Osteocyte (in vitro differentiated cells): ENCODE measurements at regions not wholly inside any gene's neighbourhood (a gene's known extent, or its start where the extent isn't known, plus 50 kb on each side); places are given as distances from the start of the nearest gene placed in this dataset.

Experiments
- DNase-seq: peaks from one replicate; pipeline ENCODE4 v3.0.0; 2021; ENCODE audit warnings: mixed read lengths; ENCODE audit not compliant: unreplicated experiment; ENCODE audit errors: extremely low spot score
- H3K27ac Mint-ChIP-seq: one replicate; pipeline ENCODE4 v1.8.0; 2021; ENCODE audit warnings: mild to moderate bottlenecking, mixed read lengths; ENCODE audit not compliant: unreplicated experiment
- H3K27me3 Mint-ChIP-seq: one replicate; pipeline ENCODE4 v1.8.0; 2021; ENCODE audit warnings: mixed read lengths; ENCODE audit not compliant: unreplicated experiment
- H3K36me3 Mint-ChIP-seq: one replicate; pipeline ENCODE4 v1.8.0; 2021; ENCODE audit warnings: mixed read lengths; ENCODE audit not compliant: unreplicated experiment
- H3K4me1 Mint-ChIP-seq: one replicate; pipeline ENCODE4 v1.8.0; 2021; ENCODE audit warnings: mixed read lengths; ENCODE audit not compliant: unreplicated experiment
- H3K4me3 Mint-ChIP-seq: one replicate; pipeline ENCODE4 v1.8.0; 2021; ENCODE audit warnings: mild to moderate bottlenecking, moderate library complexity, mixed read lengths; ENCODE audit not compliant: unreplicated experiment
- H3K9me3 Mint-ChIP-seq: one replicate; pipeline ENCODE4 v1.8.0; 2021; ENCODE audit warnings: mixed read lengths; ENCODE audit not compliant: unreplicated experiment
- TF ChIP-seq, protein P1 (sequence below): fragments of 200-600 bp; sonication (generic); IDR thresholded peaks from 2 replicates; pipeline ENCODE4 v1.5.0; 2021; ENCODE audit warnings: antibody characterized with exemption, mild to moderate bottlenecking, moderate library complexity

DNA sequence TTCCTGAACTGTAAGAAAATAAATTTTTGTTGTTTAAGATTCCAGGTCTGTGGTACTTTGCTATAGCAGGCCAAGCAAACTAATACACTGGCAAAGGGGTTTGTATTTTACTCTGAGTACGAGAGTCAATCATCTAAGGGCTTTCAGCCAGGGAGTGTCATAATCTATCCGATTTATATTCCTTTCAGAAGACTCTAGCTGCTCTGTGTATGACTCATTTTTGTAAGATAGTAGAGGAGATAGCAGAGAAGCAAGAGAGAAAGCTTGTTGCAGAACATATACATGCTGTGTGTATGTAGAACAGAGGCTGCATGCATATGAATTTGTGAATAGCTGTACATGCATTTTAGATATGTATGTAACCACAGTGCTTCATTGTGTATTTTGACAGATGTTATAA lies 577.9 kb upstream of the EPHA6 start:
- no peak overlapping the region for H3K27ac Mint-ChIP-seq
- H3K9me3 Mint-ChIP-seq, result no peaks in the 10 kb centered on the region
- H3K27me3 Mint-ChIP-seq, result peaks cover 5% of the 10 kb centered on the region
- H3K36me3 Mint-ChIP-seq, result no peaks in the 10 kb centered on the region
- DNase-seq, result no peak
- no peak overlapping the region for H3K4me3 Mint-ChIP-seq
- no peaks in the 10 kb centered on the region for H3K4me1 Mint-ChIP-seq
- TF ChIP-seq, protein P1, sequence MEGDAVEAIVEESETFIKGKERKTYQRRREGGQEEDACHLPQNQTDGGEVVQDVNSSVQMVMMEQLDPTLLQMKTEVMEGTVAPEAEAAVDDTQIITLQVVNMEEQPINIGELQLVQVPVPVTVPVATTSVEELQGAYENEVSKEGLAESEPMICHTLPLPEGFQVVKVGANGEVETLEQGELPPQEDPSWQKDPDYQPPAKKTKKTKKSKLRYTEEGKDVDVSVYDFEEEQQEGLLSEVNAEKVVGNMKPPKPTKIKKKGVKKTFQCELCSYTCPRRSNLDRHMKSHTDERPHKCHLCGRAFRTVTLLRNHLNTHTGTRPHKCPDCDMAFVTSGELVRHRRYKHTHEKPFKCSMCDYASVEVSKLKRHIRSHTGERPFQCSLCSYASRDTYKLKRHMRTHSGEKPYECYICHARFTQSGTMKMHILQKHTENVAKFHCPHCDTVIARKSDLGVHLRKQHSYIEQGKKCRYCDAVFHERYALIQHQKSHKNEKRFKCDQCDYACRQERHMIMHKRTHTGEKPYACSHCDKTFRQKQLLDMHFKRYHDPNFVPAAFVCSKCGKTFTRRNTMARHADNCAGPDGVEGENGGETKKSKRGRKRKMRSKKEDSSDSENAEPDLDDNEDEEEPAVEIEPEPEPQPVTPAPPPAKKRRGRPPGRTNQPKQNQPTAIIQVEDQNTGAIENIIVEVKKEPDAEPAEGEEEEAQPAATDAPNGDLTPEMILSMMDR, result no peak

DNA sequence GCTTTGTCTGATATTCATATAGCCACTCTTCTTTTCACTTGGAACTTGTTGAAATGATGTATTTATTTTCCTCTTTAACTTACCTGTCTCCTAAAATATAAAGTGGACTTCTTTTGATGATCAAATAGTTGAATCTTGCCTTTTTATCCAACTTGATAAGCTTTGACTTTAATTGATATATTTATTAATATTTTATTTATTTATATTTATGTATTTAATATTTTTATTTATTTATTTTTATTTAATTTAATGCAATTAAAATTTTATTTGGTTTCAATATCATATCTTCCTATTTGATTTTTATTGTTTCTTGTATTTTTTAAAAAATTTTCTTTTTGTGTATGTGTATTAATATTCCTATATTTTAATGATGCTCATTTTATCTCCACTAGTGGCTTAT lies 555.1 kb upstream of the EPHA6 start:
- no peaks in the 10 kb centered on the region for H3K27me3 Mint-ChIP-seq
- no peak overlapping the region for H3K4me3 Mint-ChIP-seq
- no peak overlapping the region for H3K27ac Mint-ChIP-seq
- H3K36me3 Mint-ChIP-seq, result no peaks in the 10 kb centered on the region
- TF ChIP-seq, protein P1, result no peak
- no peak for DNase-seq
- no peaks in the 10 kb centered on the region for H3K4me1 Mint-ChIP-seq
- H3K9me3 Mint-ChIP-seq, result no peaks in the 10 kb centered on the region

DNA sequence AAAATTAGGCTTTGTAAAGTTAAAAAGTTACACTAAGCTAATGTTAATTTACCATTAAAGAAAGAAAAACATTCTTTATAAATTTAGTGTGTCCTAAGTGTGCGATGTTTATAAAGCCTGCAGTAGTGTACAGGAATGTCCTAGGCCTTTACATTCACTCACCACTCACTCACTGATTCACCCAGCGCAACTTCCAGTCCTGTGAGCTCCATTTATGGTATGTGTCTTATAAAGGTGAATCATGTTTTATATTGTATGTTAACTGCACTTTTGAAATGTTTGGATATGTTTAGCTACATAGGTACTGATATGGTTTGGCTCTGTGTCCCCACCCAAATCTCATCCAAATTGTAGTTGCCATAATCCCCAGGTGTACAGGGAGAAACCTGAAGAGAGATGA lies 549.7 kb upstream of the EPHA6 start:
- no peaks in the 10 kb centered on the region for H3K9me3 Mint-ChIP-seq
- no peaks in the 10 kb centered on the region for H3K36me3 Mint-ChIP-seq
- H3K27me3 Mint-ChIP-seq, result no peaks in the 10 kb centered on the region
- no peak for DNase-seq
- no peak overlapping the region for H3K27ac Mint-ChIP-seq
- no peak overlapping the region for H3K4me3 Mint-ChIP-seq
- H3K4me1 Mint-ChIP-seq, result no peaks in the 10 kb centered on the region
- TF ChIP-seq, protein P1, result no peak

DNA sequence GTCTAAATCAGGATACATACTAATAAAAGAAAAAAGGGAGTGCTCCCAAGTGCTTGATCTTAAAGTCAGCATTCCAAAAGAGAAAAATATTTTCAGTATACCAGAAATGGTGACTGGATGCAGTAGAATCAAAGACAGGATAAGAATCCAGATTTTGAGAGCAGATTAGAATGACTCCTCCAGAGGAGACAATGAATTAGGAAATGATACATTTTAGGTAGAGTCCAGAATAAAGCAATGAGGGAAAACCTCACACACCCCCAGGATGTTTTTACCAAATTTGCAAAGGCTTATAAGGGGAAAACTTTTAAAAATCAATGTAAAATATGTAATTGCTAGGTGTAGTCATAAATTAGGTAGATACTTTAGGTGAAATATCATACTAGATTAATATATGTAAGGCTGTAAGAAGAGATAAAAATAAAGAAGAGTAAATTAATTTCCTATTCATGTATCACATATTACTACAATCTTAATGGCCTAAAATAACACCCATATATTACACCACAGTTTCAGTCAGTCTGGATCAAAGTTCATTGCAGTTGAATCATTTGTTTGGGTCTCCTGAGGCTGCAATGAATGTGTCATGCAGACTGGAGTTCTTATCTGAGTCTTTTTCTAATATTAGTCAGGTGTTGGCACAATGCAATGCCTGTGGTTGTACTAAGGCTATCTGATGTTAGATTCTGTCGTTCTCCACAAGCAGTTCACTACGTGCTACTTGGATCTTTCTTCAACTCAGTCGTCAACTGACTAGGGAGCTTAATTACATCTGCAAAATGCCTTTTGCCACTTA lies 547.8 kb upstream of the EPHA6 start:
- Mint-ChIP-seq H3K4me1 (no peaks in the 10 kb centered on the region), H3K27me3 (no peaks in the 10 kb centered on the region), H3K4me3 (no peak overlapping the region), H3K9me3 (no peaks in the 10 kb centered on the region), H3K36me3 (no peaks in the 10 kb centered on the region), H3K27ac (no peak overlapping the region)
- TF ChIP-seq, protein P1, result no peak
- no peak for DNase-seq

DNA sequence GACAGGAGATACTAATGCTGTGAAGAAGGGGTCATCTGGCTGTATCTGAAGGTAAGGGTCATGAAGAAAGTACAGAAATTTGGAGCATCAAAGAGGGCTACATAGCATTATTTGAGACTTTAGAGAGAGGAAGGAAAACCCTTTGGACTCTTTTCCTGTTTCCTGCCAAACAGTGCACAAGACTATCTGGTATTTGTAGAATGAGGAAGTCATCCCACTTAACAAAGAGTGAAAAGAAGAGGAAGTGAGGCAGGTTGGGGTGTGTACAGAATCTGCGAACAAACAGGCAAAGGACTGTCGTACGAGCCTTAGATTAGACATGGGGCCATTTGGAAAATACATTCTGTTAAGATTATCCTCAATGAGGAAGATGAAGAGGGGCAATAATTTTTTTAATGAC lies 546.8 kb upstream of the EPHA6 start:
- H3K4me1 Mint-ChIP-seq, result no peaks in the 10 kb centered on the region
- H3K4me3 Mint-ChIP-seq, result no peak overlapping the region
- DNase-seq, result no peak
- no peaks in the 10 kb centered on the region for H3K27me3 Mint-ChIP-seq
- no peaks in the 10 kb centered on the region for H3K36me3 Mint-ChIP-seq
- TF ChIP-seq, protein P1, result no peak
- H3K27ac Mint-ChIP-seq, result no peak overlapping the region
- no peaks in the 10 kb centered on the region for H3K9me3 Mint-ChIP-seq
